ENCODE measurements at regions not wholly inside any gene's neighbourhood (a gene's known extent, or its start where the extent isn't known, plus 50 kb on each side); places are given as distances from the start of the nearest gene placed in this dataset.

DNA sequence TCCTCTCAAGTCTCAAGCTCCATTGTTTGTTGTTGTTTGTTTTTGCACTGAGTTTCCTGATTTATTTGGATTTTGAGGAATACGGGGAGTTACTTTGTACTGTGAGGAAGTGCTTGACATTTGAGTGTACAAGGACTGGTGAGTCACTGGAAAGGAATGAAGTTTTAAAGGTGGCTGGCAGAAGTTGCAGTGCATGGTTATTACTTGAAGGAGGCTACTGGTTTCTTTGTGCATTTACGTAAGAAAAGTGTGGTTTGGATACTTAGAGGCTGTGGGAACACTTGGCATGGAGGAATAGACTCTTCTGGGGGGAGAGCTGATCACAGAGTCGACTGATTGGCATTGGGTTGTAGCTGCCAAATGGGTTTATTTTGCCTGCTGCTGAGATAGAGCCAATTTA is 919.0 kb downstream of the TAF11L14 start:
- ATAC-seq (ENCODE audit: low FRiP score) = no peak
- DNase-seq (ENCODE audit: low spot score) = no peak
- TF ChIP-seq, protein P1, sequence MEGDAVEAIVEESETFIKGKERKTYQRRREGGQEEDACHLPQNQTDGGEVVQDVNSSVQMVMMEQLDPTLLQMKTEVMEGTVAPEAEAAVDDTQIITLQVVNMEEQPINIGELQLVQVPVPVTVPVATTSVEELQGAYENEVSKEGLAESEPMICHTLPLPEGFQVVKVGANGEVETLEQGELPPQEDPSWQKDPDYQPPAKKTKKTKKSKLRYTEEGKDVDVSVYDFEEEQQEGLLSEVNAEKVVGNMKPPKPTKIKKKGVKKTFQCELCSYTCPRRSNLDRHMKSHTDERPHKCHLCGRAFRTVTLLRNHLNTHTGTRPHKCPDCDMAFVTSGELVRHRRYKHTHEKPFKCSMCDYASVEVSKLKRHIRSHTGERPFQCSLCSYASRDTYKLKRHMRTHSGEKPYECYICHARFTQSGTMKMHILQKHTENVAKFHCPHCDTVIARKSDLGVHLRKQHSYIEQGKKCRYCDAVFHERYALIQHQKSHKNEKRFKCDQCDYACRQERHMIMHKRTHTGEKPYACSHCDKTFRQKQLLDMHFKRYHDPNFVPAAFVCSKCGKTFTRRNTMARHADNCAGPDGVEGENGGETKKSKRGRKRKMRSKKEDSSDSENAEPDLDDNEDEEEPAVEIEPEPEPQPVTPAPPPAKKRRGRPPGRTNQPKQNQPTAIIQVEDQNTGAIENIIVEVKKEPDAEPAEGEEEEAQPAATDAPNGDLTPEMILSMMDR (IDR thresholded peaks at IDR 0.05) = no peak

DNA sequence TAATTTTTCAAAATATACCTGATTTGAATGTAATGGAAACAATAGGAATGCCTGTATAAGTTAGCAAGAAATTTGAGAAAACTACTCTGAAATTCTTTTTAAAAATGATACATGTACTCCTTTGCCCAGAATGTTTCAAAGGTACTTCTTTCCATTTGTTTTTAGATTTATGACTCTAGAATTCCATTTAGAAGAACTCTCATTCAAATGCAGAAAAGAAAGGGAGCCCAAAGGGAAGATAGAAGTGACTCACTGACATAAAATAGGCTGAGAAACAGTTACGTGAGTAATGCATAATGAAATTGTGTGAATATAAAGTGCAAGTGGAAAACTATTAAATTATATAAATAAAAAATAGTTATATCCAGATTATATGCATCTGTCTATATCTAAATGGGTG is 926.3 kb downstream of the TAF11L14 start:
- TF ChIP-seq, protein P1 (IDR thresholded peaks at IDR 0.05) = no peak
- no peak for DNase-seq (ENCODE audit: low spot score)

DNA sequence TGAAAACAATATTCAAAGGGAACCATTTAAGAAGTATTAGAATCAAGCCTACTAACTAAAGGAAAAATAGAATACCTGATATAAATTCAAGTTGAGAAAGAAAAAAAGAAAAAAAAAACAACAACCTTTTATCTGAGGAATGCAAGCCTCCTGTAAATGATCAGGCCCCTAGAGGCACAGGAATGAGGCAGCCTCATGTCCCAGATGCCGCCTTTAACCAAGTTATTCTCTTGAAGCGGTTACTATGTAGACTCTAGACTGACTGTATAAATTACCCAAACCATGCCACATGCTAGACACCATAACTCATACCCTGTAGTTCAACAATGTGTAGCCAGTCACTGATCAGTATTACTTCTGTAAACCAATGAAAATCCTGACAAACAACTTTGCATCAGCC is 929.6 kb downstream of the TAF11L14 start:
- ATAC-seq (ENCODE audit: low FRiP score) (no peak), DNase-seq (ENCODE audit: low spot score) (no peak)
- TF ChIP-seq, protein P1 (IDR thresholded peaks at IDR 0.05) = no peak

More for the DNA sequence above, 926.3 kb downstream of the TAF11L14 start:
- ATAC-seq (ENCODE audit: low FRiP score) = no peak

DNA sequence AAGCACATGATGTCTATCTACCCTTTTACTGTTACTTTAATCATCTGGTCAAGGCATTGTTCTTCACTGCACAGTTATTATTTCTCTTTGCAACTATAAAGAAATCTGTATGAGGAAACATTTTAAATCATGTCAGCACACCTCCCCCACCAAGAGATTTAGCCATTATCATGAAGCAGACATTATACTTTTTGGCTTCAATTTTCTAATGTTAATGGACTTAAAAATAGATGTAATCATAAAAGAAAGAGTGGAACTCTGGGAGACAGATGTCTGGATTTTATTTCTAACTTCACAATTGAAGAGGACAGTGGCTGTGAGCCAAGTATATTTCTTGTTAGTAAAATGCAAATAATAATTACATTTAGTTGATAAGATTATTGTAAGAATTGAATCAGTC is 932.4 kb downstream of the TAF11L14 start:
- ATAC-seq (ENCODE audit: low FRiP score) (no peak), DNase-seq (ENCODE audit: low spot score) (no peak)

DNA sequence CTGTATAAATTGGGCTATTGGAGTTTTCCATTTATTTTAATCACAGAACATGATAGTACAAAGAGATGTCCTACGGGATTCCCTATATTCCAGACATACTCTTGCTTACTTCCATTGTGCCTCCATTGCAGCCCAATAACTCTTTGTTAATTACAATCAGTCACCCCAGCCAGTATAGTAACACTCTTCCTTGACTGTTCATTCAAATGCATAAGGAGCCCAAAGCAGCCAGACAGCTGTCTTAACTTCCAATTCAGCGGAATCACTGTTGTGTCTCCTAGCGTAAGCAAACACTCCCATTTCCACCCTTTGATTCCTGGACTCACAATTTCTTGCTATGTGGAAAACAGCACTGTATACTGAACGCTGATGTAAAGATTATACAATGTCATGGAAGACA is 942.3 kb downstream of the TAF11L14 start:
- DNase-seq (ENCODE audit: low spot score) (no peak), ATAC-seq (ENCODE audit: low FRiP score) (no peak)
- TF ChIP-seq, protein P1 (IDR thresholded peaks at IDR 0.05) = no peak

More for the DNA sequence above, 932.4 kb downstream of the TAF11L14 start:
- TF ChIP-seq, protein P1 (IDR thresholded peaks at IDR 0.05) = no peak

DNA sequence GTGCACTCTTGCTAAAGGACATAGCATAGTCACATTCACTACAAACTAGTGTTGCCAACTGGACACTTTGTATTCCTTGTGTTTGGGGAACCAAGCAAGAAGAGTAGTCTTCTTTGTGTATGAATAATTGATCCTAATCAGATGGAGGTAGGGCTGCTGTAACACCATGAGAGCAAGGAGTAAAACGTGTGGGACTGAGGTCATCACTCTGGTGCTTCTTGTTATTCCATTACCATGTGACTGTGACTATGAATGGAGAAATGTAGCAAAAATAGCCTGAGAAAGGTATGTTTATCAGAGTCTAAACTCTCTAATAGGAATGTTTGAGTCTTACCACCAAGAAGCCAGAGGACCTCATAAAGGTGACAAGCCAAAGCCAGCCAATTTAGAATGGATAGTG is 966.9 kb downstream of the TAF11L14 start:
- ATAC-seq (ENCODE audit: low FRiP score) (no peak), DNase-seq (ENCODE audit: low spot score) (no peak)
- TF ChIP-seq, protein P1 (IDR thresholded peaks at IDR 0.05) = no peak

DNA sequence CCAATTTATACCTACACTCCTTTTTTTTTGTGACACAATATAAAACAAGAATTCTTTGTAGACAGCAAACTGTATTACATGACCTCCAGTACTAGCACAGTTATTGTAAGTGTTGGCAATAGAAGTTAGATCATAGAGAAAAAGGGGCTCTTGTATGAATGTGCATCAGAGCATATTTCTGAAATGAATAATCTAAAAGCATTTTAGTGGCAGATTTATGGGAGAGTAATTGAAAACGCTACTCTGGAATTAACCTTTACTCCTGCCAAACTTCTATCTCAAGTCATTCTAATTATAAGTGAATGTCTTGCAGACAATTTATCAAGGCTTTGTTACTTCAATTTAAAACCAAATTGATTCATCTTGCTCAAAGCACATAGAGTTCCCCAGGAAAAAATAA is 968.1 kb downstream of the TAF11L14 start:
- ATAC-seq (ENCODE audit: low FRiP score) = no peak
- TF ChIP-seq, protein P1 (IDR thresholded peaks at IDR 0.05) = no peak
- no peak for DNase-seq (ENCODE audit: low spot score)

Measured in omental fat pad (tissue), 3 donors.